ENCODE measurements at regions not wholly inside any gene's neighbourhood (a gene's known extent, or its start where the extent isn't known, plus 50 kb on each side); places are given as distances from the start of the nearest gene placed in this dataset.
"Not testable (repeated sequence)": the region's sequence is repeated elsewhere in the genome, so short reads cannot be mapped to it uniquely, and the experiment has no call there.

- DNase-seq (ENCODE audit: low spot score) = peak; percentile 13
- FAIRE-seq = not testable (repeated sequence)
Measured at GRCh38 chr21:10363321-10363720, 158.1 kb upstream of the TPTE start.

GRCh38 chr21:10366210-10366609 lies 155.2 kb upstream of the TPTE start:
- FAIRE-seq; DNase-seq (ENCODE audit: low spot score): not testable (repeated sequence)

DNA sequence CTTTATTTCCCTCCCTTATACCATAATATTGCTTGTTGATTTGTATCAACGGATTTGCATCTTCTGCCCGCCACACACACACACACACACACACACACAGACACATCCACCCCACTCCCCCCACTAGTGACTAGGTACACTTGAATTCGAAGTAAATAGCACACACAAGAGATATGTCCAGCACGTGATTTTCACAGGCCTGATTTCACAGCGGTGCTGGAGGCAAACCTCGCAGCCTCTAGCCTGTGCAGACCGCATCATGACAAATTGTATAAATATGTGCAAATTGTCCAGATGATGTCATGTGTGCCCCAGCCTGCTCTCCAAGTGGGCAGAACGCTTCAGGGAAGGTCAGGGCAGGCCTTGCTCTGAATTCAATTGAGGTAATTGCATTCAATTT lies 153.8 kb upstream of the TPTE start:
- DNase-seq (ENCODE audit: low spot score); FAIRE-seq: not testable (repeated sequence)

DNA sequence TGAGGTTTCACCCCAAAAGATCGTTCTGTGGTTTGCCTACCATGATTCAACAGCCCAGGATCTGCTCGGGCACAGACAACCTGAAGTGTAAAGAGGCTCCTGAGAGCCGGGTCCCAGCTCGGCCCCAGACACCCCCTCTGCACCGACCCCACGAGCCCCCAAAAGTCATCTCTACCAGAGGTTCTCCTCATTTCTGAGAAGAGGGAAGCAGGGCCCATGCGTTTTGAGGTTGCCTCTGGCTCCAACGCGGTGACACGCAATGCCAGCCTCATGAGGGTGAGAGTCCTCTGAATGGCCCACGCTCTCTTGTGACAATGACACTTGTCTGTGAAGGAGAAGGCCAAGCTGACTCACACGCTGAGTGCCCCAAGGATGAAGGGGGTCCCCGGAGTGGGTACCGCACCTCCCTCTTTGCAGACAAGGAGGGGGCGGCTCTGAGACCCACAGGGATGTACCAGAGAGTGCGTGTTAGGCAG lies 153.0 kb upstream of the TPTE start:
- DNase-seq (ENCODE audit: low spot score); FAIRE-seq: not testable (repeated sequence)

GRCh38 chr21:10369289-10369688 lies 152.1 kb upstream of the TPTE start:
- not testable (repeated sequence) for FAIRE-seq; DNase-seq (ENCODE audit: low spot score)

DNA sequence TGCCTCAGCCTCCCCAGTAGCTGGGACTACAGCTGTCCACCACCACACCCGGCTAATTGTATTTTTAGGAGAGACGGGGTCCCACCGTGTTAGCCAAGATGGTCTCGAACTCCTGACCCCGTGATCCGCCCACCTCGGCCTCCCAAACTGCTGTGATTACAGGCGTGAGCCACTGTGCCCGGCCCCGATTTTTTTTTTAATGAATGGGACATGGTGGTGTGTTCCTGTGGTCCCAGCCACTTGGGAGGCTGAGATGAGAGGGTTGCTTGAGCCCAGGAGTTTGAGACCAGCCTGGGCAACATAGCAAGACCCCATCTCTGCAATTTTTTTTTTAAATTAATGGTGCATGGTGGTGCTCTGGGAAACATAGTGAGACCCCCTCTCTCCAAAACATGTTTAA lies 143.6 kb upstream of the TPTE start:
- not testable (repeated sequence) for DNase-seq (ENCODE audit: low spot score); FAIRE-seq

DNA sequence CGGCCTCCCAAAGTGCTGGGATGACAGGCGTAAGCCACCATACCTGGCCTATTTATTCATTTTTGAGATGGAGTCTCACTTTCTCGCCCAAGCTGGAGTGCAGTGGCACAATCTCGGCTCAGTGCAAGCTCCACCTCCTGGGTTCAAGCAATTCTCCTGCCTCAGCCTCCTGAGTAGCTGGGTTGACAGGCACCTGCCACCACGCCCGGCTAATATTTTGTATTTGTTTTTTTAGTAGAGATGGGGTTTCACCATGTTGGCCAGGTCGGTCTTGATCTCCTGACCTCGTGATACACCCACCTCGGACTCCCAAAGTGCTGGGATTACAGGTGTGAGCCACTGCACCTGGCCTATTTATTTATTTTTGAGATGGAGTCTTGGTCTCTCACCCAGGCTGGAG lies 141.6 kb upstream of the TPTE start:
- DNase-seq (ENCODE audit: low spot score); FAIRE-seq: not testable (repeated sequence)

DNA sequence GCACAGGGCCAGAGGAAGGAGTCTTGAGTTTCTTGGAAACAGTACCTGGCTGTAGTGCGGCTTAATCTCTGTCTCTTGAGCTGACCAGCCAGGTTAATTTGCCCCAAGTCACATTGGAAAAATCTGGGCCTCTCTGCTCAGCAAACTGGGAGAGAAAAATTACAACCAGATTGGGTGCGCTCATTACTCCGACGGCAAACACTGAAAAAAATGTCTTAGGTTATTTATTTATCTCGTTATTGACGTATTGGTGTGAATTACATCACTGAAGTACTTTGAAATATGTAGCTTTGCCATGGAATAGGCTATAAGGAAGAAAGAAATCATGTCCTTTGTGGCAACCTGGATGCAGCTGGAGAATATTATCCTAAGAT lies 139.7 kb upstream of the TPTE start:
- FAIRE-seq; DNase-seq (ENCODE audit: low spot score): not testable (repeated sequence)

DNA sequence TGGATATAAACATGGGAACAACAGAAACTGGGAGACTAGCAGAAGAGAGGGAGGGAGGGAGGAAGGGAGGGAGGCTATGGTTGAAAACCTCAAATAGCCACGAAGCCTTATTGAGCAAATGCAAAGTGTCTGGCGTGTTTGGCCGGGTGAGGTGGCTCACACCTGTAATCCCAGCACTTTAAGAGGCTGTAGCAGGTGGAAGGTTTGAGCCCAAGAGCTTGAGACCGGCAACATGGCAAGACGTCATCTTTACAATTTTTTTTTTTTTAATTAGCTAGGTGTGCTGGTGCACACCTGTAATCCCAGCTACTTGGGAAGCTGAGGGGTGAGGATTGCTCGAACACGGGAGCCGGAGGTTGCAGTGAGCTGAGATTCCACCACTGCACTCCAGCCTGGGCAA lies 139.2 kb upstream of the TPTE start:
- not testable (repeated sequence) for FAIRE-seq; DNase-seq (ENCODE audit: low spot score)

DNA sequence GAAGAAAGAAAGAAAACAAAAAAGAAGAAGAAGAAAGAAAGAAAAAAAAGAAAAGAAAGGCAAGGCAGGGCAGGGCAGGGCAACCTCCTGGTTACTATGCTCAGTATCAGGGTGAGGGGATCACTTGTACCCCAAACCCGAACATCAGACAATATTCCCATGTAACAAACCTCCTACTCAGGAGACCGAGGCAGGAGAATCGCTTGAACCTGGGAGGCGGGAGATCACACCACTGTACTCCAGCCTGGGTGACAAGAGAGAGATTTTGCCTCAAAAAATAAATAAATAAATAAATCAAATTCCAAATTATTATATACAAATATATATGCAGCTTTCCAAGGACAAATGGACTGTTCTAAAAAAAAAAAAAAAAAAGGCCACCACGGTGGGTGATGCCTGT lies 138.8 kb upstream of the TPTE start:
- DNase-seq (ENCODE audit: low spot score); FAIRE-seq: not testable (repeated sequence)

DNA sequence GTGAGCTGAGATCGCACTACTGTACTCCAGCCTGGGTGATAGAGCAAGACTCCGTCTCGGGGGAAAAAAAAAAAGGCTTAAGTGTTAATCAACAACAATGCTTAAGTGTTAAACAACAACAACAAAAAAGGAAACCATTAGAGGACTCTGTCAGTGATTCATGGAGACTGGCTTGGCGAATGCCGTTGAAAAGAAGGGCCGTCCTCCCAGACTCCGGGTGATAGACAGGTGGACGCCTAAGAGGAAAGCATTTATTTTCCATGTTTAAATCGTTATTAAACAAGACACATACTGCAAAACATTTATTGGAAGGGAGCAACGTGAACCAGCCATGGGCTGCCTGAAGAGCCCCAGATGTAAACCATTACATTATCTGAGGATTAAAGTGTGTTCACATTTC lies 137.8 kb upstream of the TPTE start:
- not testable (repeated sequence) for DNase-seq (ENCODE audit: low spot score); FAIRE-seq

GRCh38 chr21:10384304-10384861 lies 137.0 kb upstream of the TPTE start:
- not testable (repeated sequence) for FAIRE-seq; DNase-seq (ENCODE audit: low spot score)

DNA sequence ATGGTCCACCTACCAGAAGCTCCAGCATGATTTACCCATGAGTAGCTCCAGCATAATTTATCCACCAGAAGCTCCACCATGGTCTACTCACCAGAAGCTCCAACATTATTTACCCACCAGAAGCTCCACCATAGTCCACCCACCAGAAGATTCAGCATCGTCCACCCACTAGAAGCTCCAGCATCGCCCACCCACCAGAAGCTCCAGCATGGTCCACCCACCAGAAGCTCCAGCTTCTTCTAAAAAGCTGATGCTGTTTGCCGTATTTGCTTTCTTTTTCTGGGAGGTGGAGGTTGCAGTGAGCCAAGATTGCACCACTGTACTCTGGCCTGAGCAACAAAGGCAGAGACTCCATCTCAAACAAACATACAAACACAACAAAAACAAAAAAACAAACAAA lies 136.2 kb upstream of the TPTE start:
- not testable (repeated sequence) for FAIRE-seq; DNase-seq (ENCODE audit: low spot score)

DNA sequence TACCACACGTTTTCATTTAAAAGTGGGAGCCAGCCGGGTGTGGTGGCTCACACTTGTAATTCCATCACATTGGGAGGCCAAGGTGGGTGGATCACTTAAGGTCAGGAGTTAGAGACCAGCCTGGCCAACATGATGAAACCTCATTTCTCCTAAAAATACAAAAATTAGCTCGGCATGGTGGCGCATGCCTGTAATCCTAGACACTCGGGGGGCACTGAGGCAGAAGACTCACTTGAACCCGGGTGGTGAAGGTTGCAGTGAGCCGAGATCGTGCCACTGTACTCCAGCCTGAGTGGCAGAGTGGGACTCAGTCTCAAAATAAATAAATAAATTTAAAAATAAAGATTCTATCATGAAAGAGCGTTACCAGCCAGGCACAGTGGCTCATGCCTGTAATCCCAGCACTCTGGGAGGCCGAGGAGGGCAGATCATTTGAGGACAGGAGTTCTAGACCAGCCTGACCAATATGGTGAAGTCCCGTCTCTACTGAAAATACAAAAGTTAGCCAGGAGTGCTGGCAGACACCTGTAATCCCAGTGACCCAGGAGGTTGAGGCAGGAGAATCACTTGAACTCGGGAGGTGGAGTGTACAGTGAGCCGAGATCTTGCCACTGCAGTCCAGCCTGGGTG lies 135.4 kb upstream of the TPTE start:
- FAIRE-seq; DNase-seq (ENCODE audit: low spot score): not testable (repeated sequence)

- FAIRE-seq; DNase-seq (ENCODE audit: low spot score): not testable (repeated sequence)
Measured at GRCh38 chr21:10387692-10388450, 133.5 kb upstream of the TPTE start.

- not testable (repeated sequence) for DNase-seq (ENCODE audit: low spot score); FAIRE-seq
Measured at GRCh38 chr21:10388625-10389024, 132.8 kb upstream of the TPTE start.

DNA sequence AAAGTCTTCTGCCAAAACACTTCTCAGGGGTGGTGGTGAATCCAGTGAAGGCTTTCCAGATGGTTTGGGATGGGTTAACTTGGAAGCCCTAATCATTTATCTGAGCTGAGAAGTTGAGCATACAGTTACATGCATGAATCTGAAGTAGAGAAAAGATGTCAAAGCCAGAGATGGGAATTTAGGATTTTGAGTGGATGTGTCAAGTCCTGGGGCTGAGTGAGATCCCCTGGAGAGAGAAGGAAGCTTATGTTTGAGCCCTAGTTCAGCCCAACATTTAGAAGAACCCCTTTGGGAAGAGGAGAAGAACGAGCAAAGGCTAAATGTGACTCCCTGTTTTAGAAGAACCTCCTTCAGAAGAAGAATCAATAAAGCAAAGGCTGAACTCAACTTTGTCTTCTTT lies 129.1 kb upstream of the TPTE start:
- not testable (repeated sequence) for DNase-seq (ENCODE audit: low spot score); FAIRE-seq

GRCh38 chr21:10395963-10396362 lies 125.4 kb upstream of the TPTE start:
- DNase-seq (ENCODE audit: low spot score); FAIRE-seq: not testable (repeated sequence)

DNA sequence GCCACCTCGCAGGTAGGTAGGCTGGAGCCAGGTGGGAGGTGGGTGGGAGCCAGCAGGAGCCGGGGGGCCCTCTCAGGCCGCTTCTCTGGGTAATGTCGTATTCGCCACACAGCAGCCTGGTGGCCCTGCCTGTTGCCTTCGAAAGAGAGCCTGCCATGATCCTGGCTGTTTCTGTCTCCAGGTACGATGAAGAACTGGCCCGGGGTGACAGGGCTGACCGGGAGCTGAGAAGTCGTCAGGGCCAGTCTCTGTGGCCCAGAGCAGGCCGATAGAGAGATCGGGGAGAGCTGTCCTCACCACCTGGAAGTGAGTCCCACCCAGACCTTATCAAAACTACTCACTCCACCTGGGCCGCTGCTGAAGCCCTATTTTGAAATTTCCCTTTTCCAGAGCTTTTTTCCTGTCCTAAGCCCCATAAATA lies 123.9 kb upstream of the TPTE start:
- not testable (repeated sequence) for FAIRE-seq; DNase-seq (ENCODE audit: low spot score)

GRCh38 chr21:10398692-10399489 lies 122.5 kb upstream of the TPTE start:
- DNase-seq (ENCODE audit: low spot score); FAIRE-seq: not testable (repeated sequence)
